ENCODE measurements at regions not wholly inside any gene's neighbourhood (a gene's known extent, or its start where the extent isn't known, plus 50 kb on each side); places are given as distances from the start of the nearest gene placed in this dataset.

- Histone ChIP-seq H3K4me3 (ENCODE audit: low read depth, low read length) (no peak overlapping the region), H3K9me3 (ENCODE audit: control insufficient read depth, insufficient read depth, low read length) (no peaks in the 10 kb centered on the region), H3K27me3 (ENCODE audit: control insufficient read depth, insufficient read depth, low read length) (no peaks in the 10 kb centered on the region), H3K27ac (ENCODE audit: low read depth, low read length) (no peak overlapping the region)
- TF ChIP-seq CTCF (IDR thresholded peaks at IDR 0.05; ENCODE audit: low read depth, low read length), result no peak
- CTCF ChIA-PET, result no interaction called here
- no peak for DNase-seq (ENCODE audit: low read depth, low spot score)
- POLR2A ChIA-PET, result no interaction called here
Measured at GRCh38 chr5:106691701-106692100, 979.0 kb downstream of the EFNA5 start.

- no peaks in the 10 kb centered on the region for H3K27me3 ChIP-seq (ENCODE audit: control insufficient read depth, insufficient read depth, low read length)
- H3K9me3 ChIP-seq (ENCODE audit: control insufficient read depth, insufficient read depth, low read length), result no peaks in the 10 kb centered on the region
- TF ChIP-seq CTCF (IDR thresholded peaks at IDR 0.05; ENCODE audit: low read depth, low read length), result no peak
- DNase-seq (ENCODE audit: low read depth, low spot score), result no peak
- H3K4me3 ChIP-seq (ENCODE audit: low read depth, low read length), result no peak overlapping the region
- ChIA-PET POLR2A (no interaction called here), CTCF (no interaction called here)
- no peak overlapping the region for H3K27ac ChIP-seq (ENCODE audit: low read depth, low read length)
Measured at GRCh38 chr5:106690585-106690984, 980.2 kb downstream of the EFNA5 start.

- ChIA-PET CTCF (no interaction called here), POLR2A (no interaction called here)
- TF ChIP-seq CTCF (IDR thresholded peaks at IDR 0.05; ENCODE audit: low read depth, low read length), result no peak
- Histone ChIP-seq H3K27ac (ENCODE audit: low read depth, low read length) (no peak overlapping the region), H3K27me3 (ENCODE audit: control insufficient read depth, insufficient read depth, low read length) (no peaks in the 10 kb centered on the region), H3K4me3 (ENCODE audit: low read depth, low read length) (peak overlapping the region; percentile 11), H3K9me3 (ENCODE audit: control insufficient read depth, insufficient read depth, low read length) (no peaks in the 10 kb centered on the region)
- no peak for DNase-seq (ENCODE audit: low read depth, low spot score)
Measured at GRCh38 chr5:106680330-106680729, 990.4 kb downstream of the EFNA5 start.

GRCh38 chr5:106677057-106677456 is 993.7 kb downstream of the EFNA5 start:
- no peak for TF ChIP-seq CTCF (IDR thresholded peaks at IDR 0.05; ENCODE audit: low read depth, low read length)
- H3K27ac ChIP-seq (ENCODE audit: low read depth, low read length), result no peak overlapping the region
- no peak overlapping the region for H3K4me3 ChIP-seq (ENCODE audit: low read depth, low read length)
- ChIA-PET CTCF (no interaction called here), POLR2A (no interaction called here)
- H3K27me3 ChIP-seq (ENCODE audit: control insufficient read depth, insufficient read depth, low read length), result no peaks in the 10 kb centered on the region
- DNase-seq (ENCODE audit: low read depth, low spot score), result no peak
- H3K9me3 ChIP-seq (ENCODE audit: control insufficient read depth, insufficient read depth, low read length), result no peaks in the 10 kb centered on the region

- H3K4me3 ChIP-seq (ENCODE audit: low read depth, low read length), result no peak overlapping the region
- DNase-seq (ENCODE audit: low read depth, low spot score), result peak; percentile 4
- no peaks in the 10 kb centered on the region for H3K9me3 ChIP-seq (ENCODE audit: control insufficient read depth, insufficient read depth, low read length)
- no peak overlapping the region for H3K27ac ChIP-seq (ENCODE audit: low read depth, low read length)
- CTCF ChIA-PET, result no interaction called here
- no peaks in the 10 kb centered on the region for H3K27me3 ChIP-seq (ENCODE audit: control insufficient read depth, insufficient read depth, low read length)
- POLR2A ChIA-PET, result no interaction called here
- no peak for TF ChIP-seq CTCF (IDR thresholded peaks at IDR 0.05; ENCODE audit: low read depth, low read length)
Measured at GRCh38 chr5:106675687-106676086, 995.0 kb downstream of the EFNA5 start.
